ENCODE measurements at regions not wholly inside any gene's neighbourhood (a gene's known extent, or its start where the extent isn't known, plus 50 kb on each side); places are given as distances from the start of the nearest gene placed in this dataset.

DNA sequence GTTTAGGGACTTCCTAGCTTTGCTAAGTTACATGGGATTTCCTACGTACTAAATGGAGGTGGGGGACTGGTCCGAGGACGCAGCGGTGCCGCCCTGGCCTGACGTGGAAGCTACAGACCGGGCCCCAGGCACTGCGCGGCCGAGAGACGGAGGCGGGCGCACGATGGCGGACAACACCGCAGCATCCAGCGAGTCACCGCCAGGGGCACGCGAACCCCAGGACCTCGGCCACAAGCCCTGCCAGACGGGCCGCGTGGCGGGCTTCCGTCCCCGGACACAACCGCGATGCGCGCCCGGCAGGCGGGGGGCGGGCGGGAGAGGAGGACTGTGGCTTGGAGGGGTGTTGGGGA, 1516.9 kb upstream of the DEFB115 start:
- TF ChIP-seq, protein P1, sequence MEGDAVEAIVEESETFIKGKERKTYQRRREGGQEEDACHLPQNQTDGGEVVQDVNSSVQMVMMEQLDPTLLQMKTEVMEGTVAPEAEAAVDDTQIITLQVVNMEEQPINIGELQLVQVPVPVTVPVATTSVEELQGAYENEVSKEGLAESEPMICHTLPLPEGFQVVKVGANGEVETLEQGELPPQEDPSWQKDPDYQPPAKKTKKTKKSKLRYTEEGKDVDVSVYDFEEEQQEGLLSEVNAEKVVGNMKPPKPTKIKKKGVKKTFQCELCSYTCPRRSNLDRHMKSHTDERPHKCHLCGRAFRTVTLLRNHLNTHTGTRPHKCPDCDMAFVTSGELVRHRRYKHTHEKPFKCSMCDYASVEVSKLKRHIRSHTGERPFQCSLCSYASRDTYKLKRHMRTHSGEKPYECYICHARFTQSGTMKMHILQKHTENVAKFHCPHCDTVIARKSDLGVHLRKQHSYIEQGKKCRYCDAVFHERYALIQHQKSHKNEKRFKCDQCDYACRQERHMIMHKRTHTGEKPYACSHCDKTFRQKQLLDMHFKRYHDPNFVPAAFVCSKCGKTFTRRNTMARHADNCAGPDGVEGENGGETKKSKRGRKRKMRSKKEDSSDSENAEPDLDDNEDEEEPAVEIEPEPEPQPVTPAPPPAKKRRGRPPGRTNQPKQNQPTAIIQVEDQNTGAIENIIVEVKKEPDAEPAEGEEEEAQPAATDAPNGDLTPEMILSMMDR (IDR thresholded peaks at IDR 0.05): no peak
- TF ChIP-seq POLR2A (IDR thresholded peaks at IDR 0.05) (no peak), POLR2AphosphoS5 (IDR thresholded peaks at IDR 0.05) (no peak)

All from prostate gland (tissue), 2 donors.